H1 (cell line): ENCODE measurements at regions not wholly inside any gene's neighbourhood (a gene's known extent, or its start where the extent isn't known, plus 50 kb on each side); places are given as distances from the start of the nearest gene placed in this dataset.

ENCODE experiments used
- ASH2L ChIP-seq: fragments of 200-600, 300-600 bp; sonication (generic); IDR thresholded peaks from one replicate; pipeline ENCODE4 v1.7.1; 2017; ENCODE audit warnings: low read length
- ATF2 ChIP-seq: IDR thresholded peaks from 2 replicates; pipeline ENCODE4 v1.6.1; 2012; ENCODE audit warnings: low read length, inconsistent platforms
- EGR1 ChIP-seq: IDR thresholded peaks from 2 replicates; pipeline ENCODE4 v1.6.1; 2011; ENCODE audit warnings: low read depth, low read length, borderline replicate concordance
- SIRT6 ChIP-seq: IDR thresholded peaks from one replicate; pipeline ENCODE4 v1.7.1; 2012; ENCODE audit warnings: low read length, inconsistent platforms
- SP1 ChIP-seq: IDR thresholded peaks from 2 replicates; pipeline ENCODE4 v1.6.1; 2011; ENCODE audit warnings: low read depth, low read length

GRCh38 chr2:139773720-139774277 is 993.6 kb upstream of the NXPH2 start (continued):
- TF ChIP-seq ATF2 (no peak), SP1 (no peak), SIRT6 (no peak), ASH2L (no peak), EGR1 (no peak)
- TF ChIP-seq, all 59 proteins: peak for 0
